SK-N-SH (cell line): ENCODE measurements at regions not wholly inside any gene's neighbourhood (a gene's known extent, or its start where the extent isn't known, plus 50 kb on each side); places are given as distances from the start of the nearest gene placed in this dataset.

Experiments
- CTCF ChIA-PET: fragments of 300-600, 350-600 bp; formaldehyde crosslinking; extraction: SDS; loops from one replicate; lab custom pipeline; 2021; lab: Yijun Ruan, JAX
- POLR2A ChIA-PET: fragments of 350-600 bp; sonication (Branson Sonifier 250); formaldehyde crosslinking; extraction: SDS; loops from one replicate; lab custom pipeline; 2020; ENCODE audit warnings: antibody characterized with exemption, inconsistent platforms; lab: Yijun Ruan, JAX
- DNase-seq: peaks from one replicate; pipeline ENCODE4 v3.0.0; 2012
- H2AFZ ChIP-seq: fragments of 200-600 bp; sonication (generic); 2 replicates; pipeline ENCODE4 v1.8.1; 2016; ENCODE audit warnings: antibody characterized with exemption, mild to moderate bottlenecking, low read depth
- H3F3A ChIP-seq: fragments of 200-600 bp; sonication (generic); replicated peaks from 2 replicates; pipeline ENCODE3; 2016; ENCODE audit warnings: antibody characterized with exemption, mild to moderate bottlenecking; ENCODE audit not compliant: insufficient read depth
- H3K27ac ChIP-seq, 2 experiments: fragments of 200-500 bp in 1 of 2; fragments of 200-600 bp in 1 of 2; sonication (Bioruptor generic) in 1 of 2; sonication (generic), shearing (Covaris generic) in 1 of 2; 2 replicates each; pipeline versions ENCODE4 v1.5.1 to v1.6.1; 2014 to 2016; ENCODE audit warnings: low read depth in 2 of 2, inconsistent platforms in 1 of 2, low read length in 1 of 2, mild to moderate bottlenecking in 1 of 2, mixed read lengths in 1 of 2
- H3K27me3 ChIP-seq: fragments of 200-600 bp; sonication (generic), shearing (Covaris generic); 2 replicates; pipeline ENCODE4 v1.6.1; 2016; ENCODE audit warnings: mixed run types; ENCODE audit not compliant: insufficient read depth
- H3K36me3 ChIP-seq, 2 experiments: fragments of 200-500 bp in 1 of 2; fragments of 200-600 bp in 1 of 2; sonication (Bioruptor generic) in 1 of 2; sonication (generic) in 1 of 2; replicated peaks in 1 of 2; 2 replicates each; pipeline versions ENCODE3 to v1.5.1; 2014 to 2016; ENCODE audit warnings: low read length in 1 of 2, mild to moderate bottlenecking in 1 of 2; ENCODE audit not compliant: insufficient read depth in 2 of 2, control insufficient read depth in 1 of 2
- H3K4me1 ChIP-seq, 2 experiments: fragments of 200-500 bp in 1 of 2; fragments of 200-600 bp in 1 of 2; sonication (Bioruptor generic) in 1 of 2; sonication (generic), shearing (Covaris generic) in 1 of 2; 2 replicates each; pipeline versions ENCODE4 v1.5.1 to v1.6.1; 2014 to 2016; ENCODE audit warnings: low read depth in 1 of 2, low read length in 1 of 2, mixed run types in 1 of 2; ENCODE audit not compliant: insufficient read depth in 2 of 2, control insufficient read depth in 1 of 2
- H3K4me2 ChIP-seq: fragments of 200-600 bp; sonication (generic), shearing (Covaris generic); 2 replicates; pipeline ENCODE4 v1.6.1; 2017; ENCODE audit warnings: mixed run types
- H3K4me3 ChIP-seq, 2 experiments: fragments of 200-500 bp in 1 of 2; fragments of 200-600 bp in 1 of 2; sonication (Bioruptor generic) in 1 of 2; sonication (generic), shearing (Covaris generic) in 1 of 2; 2 replicates each; pipeline versions ENCODE4 v1.5.1 to v1.8.1; 2014 to 2016; ENCODE audit warnings: low read depth in 2 of 2, inconsistent platforms in 1 of 2, low read length in 1 of 2, mild to moderate bottlenecking in 1 of 2, mixed read lengths in 1 of 2, moderate library complexity in 1 of 2
- H3K79me2 ChIP-seq: fragments of 200-600 bp; sonication (generic); 2 replicates; pipeline ENCODE4 v1.8.1; 2017; ENCODE audit warnings: mild to moderate bottlenecking; ENCODE audit not compliant: insufficient read depth
- H3K9ac ChIP-seq: fragments of 200-600 bp; sonication (generic); 2 replicates; pipeline ENCODE4 v1.6.1; 2017; ENCODE audit warnings: mixed run types
- H3K9me2 ChIP-seq: fragments of 200-600 bp; sonication (generic); 2 replicates; pipeline ENCODE4 v1.6.1; 2017; ENCODE audit warnings: mixed run types
- H3K9me3 ChIP-seq: fragments of 200-600 bp; sonication (generic); 2 replicates; pipeline ENCODE4 v1.6.1; 2017; ENCODE audit warnings: mixed run types, mild to moderate bottlenecking, moderate library complexity
- H4K20me1 ChIP-seq: fragments of 200-600 bp; sonication (generic); 2 replicates; pipeline ENCODE4 v1.6.1; 2017; ENCODE audit warnings: mild to moderate bottlenecking, mixed run types; ENCODE audit not compliant: insufficient read depth
- CHD2 ChIP-seq: fragments of 150-350 bp; IDR thresholded peaks from 2 replicates; pipeline ENCODE4 v1.6.1; 2018; ENCODE audit warnings: low read length; ENCODE audit not compliant: partially characterized antibody
- ELF1 ChIP-seq: IDR thresholded peaks from 2 replicates; pipeline ENCODE4 v1.4.0; 2012
- EZH2phosphoT487 ChIP-seq: fragments of 200-600 bp; sonication (generic); IDR thresholded peaks from 2 replicates; pipeline ENCODE4 v1.6.1; 2017; ENCODE audit warnings: low read depth, mixed run types, mild to moderate bottlenecking, antibody characterized with exemption, moderate library complexity, borderline replicate concordance
- FOXM1 ChIP-seq: IDR thresholded peaks from 2 replicates; pipeline ENCODE4 v1.4.0; 2012; ENCODE audit warnings: low read depth, mild to moderate bottlenecking
- GABPA ChIP-seq: IDR thresholded peaks from 2 replicates; pipeline ENCODE4 v1.4.0; 2012; ENCODE audit warnings: low read depth, mild to moderate bottlenecking
- MEF2A ChIP-seq: IDR thresholded peaks from 2 replicates; pipeline ENCODE4 v1.4.0; 2012; ENCODE audit warnings: low read depth, borderline replicate concordance
- MXI1 ChIP-seq: IDR thresholded peaks from 2 replicates; pipeline ENCODE4 v1.6.1; 2012; ENCODE audit warnings: mild to moderate bottlenecking, low read depth, low read length, improper control_type of control experiment
- NRF1 ChIP-seq: IDR thresholded peaks from 2 replicates; pipeline ENCODE4 v1.6.1; 2012; ENCODE audit warnings: low read depth, mild to moderate bottlenecking, low read length
- POLR2AphosphoS5 ChIP-seq: IDR thresholded peaks from 2 replicates; pipeline ENCODE4 v1.6.1; 2012; ENCODE audit warnings: low read depth, low read length
- RCOR1 ChIP-seq: fragments of 150-350 bp; IDR thresholded peaks from 2 replicates; pipeline ENCODE4 v1.6.1; 2017; ENCODE audit warnings: antibody characterized with exemption, low read length
- SIN3A ChIP-seq: IDR thresholded peaks from 2 replicates; pipeline ENCODE4 v1.6.1; 2012; ENCODE audit warnings: low read depth, mild to moderate bottlenecking, low read length, moderate library complexity, borderline replicate concordance
- SMC3 ChIP-seq: IDR thresholded peaks from 2 replicates; pipeline ENCODE4 v1.6.1; 2012; ENCODE audit warnings: low read depth, low read length, improper control_type of control experiment
- TCF12 ChIP-seq: IDR thresholded peaks from 2 replicates; pipeline ENCODE4 v1.4.0; 2012
- YY1 ChIP-seq: IDR thresholded peaks from 2 replicates; pipeline ENCODE4 v1.4.0; 2012; ENCODE audit warnings: low read depth, mild to moderate bottlenecking
- WGBS: methylation state at CpG from one replicate; pipeline ENCODE4 v1.1.6; 2017; ENCODE audit warnings: low lambda C conversion rate; 5-methylcytosine and 5-hydroxymethylcytosine counted together
- TF ChIP-seq, protein P1 (sequence below): IDR thresholded peaks from 2 replicates; pipeline ENCODE4 v1.4.0; 2012; ENCODE audit warnings: low read depth, borderline replicate concordance
- TF ChIP-seq, protein P2 (sequence below): IDR thresholded peaks from 2 replicates; pipeline ENCODE4 v1.4.0; 2012; ENCODE audit warnings: low read depth
- TF ChIP-seq, protein P3 (sequence below): fragments of 200-600 bp; sonication (generic); IDR thresholded peaks from 2 replicates; pipeline ENCODE4 v1.6.1; 2017; ENCODE audit warnings: antibody characterized with exemption, mild to moderate bottlenecking, moderate library complexity
- TF ChIP-seq, protein P4 (sequence below): IDR thresholded peaks from 2 replicates; pipeline ENCODE4 v1.4.0; 2012; ENCODE audit warnings: low read depth, borderline replicate concordance

DNA sequence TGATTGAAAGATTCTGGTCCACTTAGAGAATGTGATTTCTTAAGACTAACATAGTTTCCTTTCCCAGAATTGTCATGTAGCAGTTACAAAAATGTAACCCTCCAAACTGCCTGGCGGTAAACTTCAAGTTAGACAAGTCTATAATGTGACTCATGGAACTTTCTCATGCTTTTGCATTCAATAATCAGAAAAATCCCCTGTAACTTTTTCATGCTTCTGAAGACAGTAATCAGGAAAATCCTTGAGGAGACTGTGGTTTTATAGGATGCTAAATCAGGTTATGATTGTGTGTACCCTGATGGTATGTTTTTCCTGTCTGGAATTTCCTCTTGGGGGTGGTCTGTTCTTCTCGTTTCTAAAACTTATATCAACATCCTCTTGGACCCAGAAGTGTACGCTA lies 74.0 kb upstream of the RARB start:
- 53% methylated on average over 3 of the region's 3 CpGs for WGBS
- Histone ChIP-seq H2AFZ (no peak overlapping the region), H3K4me1 (no peaks in the 10 kb centered on the region; a peak in 1 of 4 replicates), H3K9me2 (no peaks in the 10 kb centered on the region), H3K36me3 (no peaks in the 10 kb centered on the region), H3K27ac (peak overlapping the region in 1 of 2 experiments; percentile 3; a peak in 1 of 4 replicates), H3K9ac (no peak overlapping the region), H4K20me1 (no peaks in the 10 kb centered on the region), H3F3A (no peaks in the 10 kb centered on the region), H3K4me3 (no peak overlapping the region), H3K9me3 (no peaks in the 10 kb centered on the region), H3K4me2 (0 out of 2 replicates have a peak overlapping the region, but pooled peaks have one; percentile 57), H3K79me2 (no peaks in the 10 kb centered on the region), H3K27me3 (no peaks in the 10 kb centered on the region)
- ChIA-PET POLR2A (no interaction called here), CTCF (no interaction called here)
- TF ChIP-seq MXI1 (no peak), EZH2phosphoT487 (no peak), POLR2AphosphoS5 (no peak), RCOR1 (no peak), SIN3A (no peak), YY1 (no peak), TCF12 (no peak), SMC3 (no peak), MEF2A (no peak), CHD2 (no peak), FOXM1 (no peak), ELF1 (no peak), NRF1 (no peak), GABPA (no peak)
- TF ChIP-seq, protein P1, sequence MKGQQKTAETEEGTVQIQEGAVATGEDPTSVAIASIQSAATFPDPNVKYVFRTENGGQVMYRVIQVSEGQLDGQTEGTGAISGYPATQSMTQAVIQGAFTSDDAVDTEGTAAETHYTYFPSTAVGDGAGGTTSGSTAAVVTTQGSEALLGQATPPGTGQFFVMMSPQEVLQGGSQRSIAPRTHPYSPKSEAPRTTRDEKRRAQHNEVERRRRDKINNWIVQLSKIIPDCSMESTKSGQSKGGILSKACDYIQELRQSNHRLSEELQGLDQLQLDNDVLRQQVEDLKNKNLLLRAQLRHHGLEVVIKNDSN: no peak
- TF ChIP-seq, protein P2, sequence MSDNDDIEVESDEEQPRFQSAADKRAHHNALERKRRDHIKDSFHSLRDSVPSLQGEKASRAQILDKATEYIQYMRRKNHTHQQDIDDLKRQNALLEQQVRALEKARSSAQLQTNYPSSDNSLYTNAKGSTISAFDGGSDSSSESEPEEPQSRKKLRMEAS: no peak
- TF ChIP-seq, protein P3, sequence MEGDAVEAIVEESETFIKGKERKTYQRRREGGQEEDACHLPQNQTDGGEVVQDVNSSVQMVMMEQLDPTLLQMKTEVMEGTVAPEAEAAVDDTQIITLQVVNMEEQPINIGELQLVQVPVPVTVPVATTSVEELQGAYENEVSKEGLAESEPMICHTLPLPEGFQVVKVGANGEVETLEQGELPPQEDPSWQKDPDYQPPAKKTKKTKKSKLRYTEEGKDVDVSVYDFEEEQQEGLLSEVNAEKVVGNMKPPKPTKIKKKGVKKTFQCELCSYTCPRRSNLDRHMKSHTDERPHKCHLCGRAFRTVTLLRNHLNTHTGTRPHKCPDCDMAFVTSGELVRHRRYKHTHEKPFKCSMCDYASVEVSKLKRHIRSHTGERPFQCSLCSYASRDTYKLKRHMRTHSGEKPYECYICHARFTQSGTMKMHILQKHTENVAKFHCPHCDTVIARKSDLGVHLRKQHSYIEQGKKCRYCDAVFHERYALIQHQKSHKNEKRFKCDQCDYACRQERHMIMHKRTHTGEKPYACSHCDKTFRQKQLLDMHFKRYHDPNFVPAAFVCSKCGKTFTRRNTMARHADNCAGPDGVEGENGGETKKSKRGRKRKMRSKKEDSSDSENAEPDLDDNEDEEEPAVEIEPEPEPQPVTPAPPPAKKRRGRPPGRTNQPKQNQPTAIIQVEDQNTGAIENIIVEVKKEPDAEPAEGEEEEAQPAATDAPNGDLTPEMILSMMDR: no peak
- TF ChIP-seq, protein P4, sequence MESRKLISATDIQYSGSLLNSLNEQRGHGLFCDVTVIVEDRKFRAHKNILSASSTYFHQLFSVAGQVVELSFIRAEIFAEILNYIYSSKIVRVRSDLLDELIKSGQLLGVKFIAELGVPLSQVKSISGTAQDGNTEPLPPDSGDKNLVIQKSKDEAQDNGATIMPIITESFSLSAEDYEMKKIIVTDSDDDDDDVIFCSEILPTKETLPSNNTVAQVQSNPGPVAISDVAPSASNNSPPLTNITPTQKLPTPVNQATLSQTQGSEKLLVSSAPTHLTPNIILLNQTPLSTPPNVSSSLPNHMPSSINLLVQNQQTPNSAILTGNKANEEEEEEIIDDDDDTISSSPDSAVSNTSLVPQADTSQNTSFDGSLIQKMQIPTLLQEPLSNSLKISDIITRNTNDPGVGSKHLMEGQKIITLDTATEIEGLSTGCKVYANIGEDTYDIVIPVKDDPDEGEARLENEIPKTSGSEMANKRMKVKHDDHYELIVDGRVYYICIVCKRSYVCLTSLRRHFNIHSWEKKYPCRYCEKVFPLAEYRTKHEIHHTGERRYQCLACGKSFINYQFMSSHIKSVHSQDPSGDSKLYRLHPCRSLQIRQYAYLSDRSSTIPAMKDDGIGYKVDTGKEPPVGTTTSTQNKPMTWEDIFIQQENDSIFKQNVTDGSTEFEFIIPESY: no peak
- DNase-seq: no peak
